Liver (tissue), 6 donors: ENCODE measurements at regions not wholly inside any gene's neighbourhood (a gene's known extent, or its start where the extent isn't known, plus 50 kb on each side); places are given as distances from the start of the nearest gene placed in this dataset.
"Not testable (repeated sequence)": the region's sequence is repeated elsewhere in the genome, so short reads cannot be mapped to it uniquely, and the experiment has no call there.

Source experiments
- DNase-seq: peaks from one replicate; pipeline ENCODE4 v3.0.0-alpha.2; 2017; ENCODE audit warnings: low spot score
- H3K27ac ChIP-seq, 2 donors: one replicate each; pipeline ENCODE4 v1.7.0; 2013; ENCODE audit warnings: inconsistent platforms in 2 of 2, low read length in 2 of 2, control low read depth in 1 of 2, low read depth in 1 of 2, mild to moderate bottlenecking in 1 of 2
- H3K27me3 ChIP-seq, 4 donors: one replicate each; pipeline versions ENCODE4 v1.6.1 to v1.7.0; 2013; ENCODE audit warnings: low read length in 3 of 4, inconsistent platforms in 1 of 4, mild to moderate bottlenecking in 1 of 4, moderate library complexity in 1 of 4; ENCODE audit not compliant: control insufficient read depth in 4 of 4, insufficient read depth in 4 of 4
- H3K36me3 ChIP-seq, 4 donors: one replicate each; pipeline versions ENCODE4 v1.6.1 to v1.7.0; 2013; ENCODE audit warnings: low read length in 3 of 4, mild to moderate bottlenecking in 3 of 4, low read depth in 1 of 4, moderate library complexity in 1 of 4; ENCODE audit not compliant: control insufficient read depth in 4 of 4, insufficient read depth in 3 of 4
- H3K4me1 ChIP-seq, 4 donors: one replicate each; pipeline versions ENCODE4 v1.6.1 to v1.7.0; 2013; ENCODE audit warnings: low read length in 3 of 4, mild to moderate bottlenecking in 3 of 4, moderate library complexity in 1 of 4; ENCODE audit not compliant: control insufficient read depth in 4 of 4, insufficient read depth in 4 of 4
- H3K4me3 ChIP-seq, 3 donors: one replicate each; pipeline versions ENCODE4 v1.6.1 to v1.7.0; 2013; ENCODE audit warnings: low read length in 3 of 3, control low read depth in 1 of 3, low read depth in 1 of 3, mild to moderate bottlenecking in 1 of 3
- H3K9ac ChIP-seq, 2 donors: one replicate each; pipeline ENCODE4 v1.7.0; 2013; ENCODE audit warnings: low read length in 2 of 2, mild to moderate bottlenecking in 2 of 2, moderate library complexity in 2 of 2, control low read depth in 1 of 2, low read depth in 1 of 2
- H3K9me3 ChIP-seq, 4 donors: one replicate each; pipeline versions ENCODE4 v1.6.1 to v1.7.0; 2013; ENCODE audit warnings: low read length in 3 of 4; ENCODE audit not compliant: control insufficient read depth in 4 of 4
- WGBS: extraction: QIAGEN DNeasy Blood & Tissue Kit; methylation state at CpG from one replicate; pipeline ENCODE4 v1.1.7; 2013; 5-methylcytosine and 5-hydroxymethylcytosine counted together
- donor health status: healthy.
- donor health status: healthy.
- donor health status: healthy.

GRCh38 chr16:88227722-88228482, 154.9 kb upstream of the ZNF469 start:
- not testable (repeated sequence) for H3K4me3 ChIP-seq, H3K36me3 ChIP-seq, H3K9me3 ChIP-seq, H3K9ac ChIP-seq, H3K27me3 ChIP-seq, DNase-seq, H3K4me1 ChIP-seq, H3K27ac ChIP-seq
- 82% methylated on average over 36 of the region's 36 CpGs for WGBS

GRCh38 chr16:88228751-88229150, 154.0 kb upstream of the ZNF469 start:
- not testable (repeated sequence) for H3K9ac ChIP-seq, H3K4me1 ChIP-seq, H3K36me3 ChIP-seq, H3K27me3 ChIP-seq, H3K4me3 ChIP-seq, H3K9me3 ChIP-seq, DNase-seq, H3K27ac ChIP-seq
- 48% methylated on average over 8 of the region's 8 CpGs for WGBS

- H3K27ac ChIP-seq, H3K4me1 ChIP-seq, H3K4me3 ChIP-seq, H3K9ac ChIP-seq, H3K36me3 ChIP-seq, H3K9me3 ChIP-seq, H3K27me3 ChIP-seq: not testable (repeated sequence)
- peak; percentile 16 for DNase-seq
- 88% methylated on average over 12 of the region's 12 CpGs for WGBS
Observed at GRCh38 chr16:88229710-88230109, 153.0 kb upstream of the ZNF469 start.

GRCh38 chr16:88230276-88230966, 152.3 kb upstream of the ZNF469 start:
- H3K27ac ChIP-seq, H3K9ac ChIP-seq, H3K27me3 ChIP-seq, H3K4me3 ChIP-seq, H3K4me1 ChIP-seq, DNase-seq, H3K36me3 ChIP-seq, H3K9me3 ChIP-seq: not testable (repeated sequence)
- WGBS = 94% methylated on average over 16 of the region's 24 CpGs

- not testable (repeated sequence) for DNase-seq
Observed at GRCh38 chr16:88230967-88231615, 151.7 kb upstream of the ZNF469 start.

GRCh38 chr16:88231839-88232238, 150.9 kb upstream of the ZNF469 start:
- DNase-seq, H3K36me3 ChIP-seq, H3K9me3 ChIP-seq, H3K4me1 ChIP-seq, H3K27ac ChIP-seq, H3K4me3 ChIP-seq, H3K9ac ChIP-seq, H3K27me3 ChIP-seq: not testable (repeated sequence)
- 84% methylated on average over 13 of the region's 13 CpGs for WGBS

More at GRCh38 chr16:88230967-88231615, 151.7 kb upstream of the ZNF469 start:
- H3K9ac ChIP-seq, H3K27ac ChIP-seq, H3K27me3 ChIP-seq, H3K4me3 ChIP-seq, H3K36me3 ChIP-seq, H3K9me3 ChIP-seq, H3K4me1 ChIP-seq: not testable (repeated sequence)
- WGBS = 81% methylated on average over 15 of the region's 19 CpGs

- H3K9ac ChIP-seq, H3K9me3 ChIP-seq, H3K36me3 ChIP-seq, H3K4me3 ChIP-seq, DNase-seq, H3K4me1 ChIP-seq, H3K27me3 ChIP-seq: not testable (repeated sequence)
- 62% methylated on average over 31 of the region's 31 CpGs for WGBS
- peak overlapping the region in 1 of 2 donors; percentile 20 for H3K27ac ChIP-seq
Observed at GRCh38 chr16:88232401-88233258, 150.1 kb upstream of the ZNF469 start.
